ENCODE measurements at regions not wholly inside any gene's neighbourhood (a gene's known extent, or its start where the extent isn't known, plus 50 kb on each side); places are given as distances from the start of the nearest gene placed in this dataset.
"Not testable (repeated sequence)": the region's sequence is repeated elsewhere in the genome, so short reads cannot be mapped to it uniquely, and the experiment has no call there.

GRCh38 chr22:25496396-25497064 lies 67.9 kb upstream of the GRK3 start:
- TF ChIP-seq TSHZ2 (CRISPR knock-in tag; IDR thresholded peaks at IDR 0.05) (no peak), ZNF70 (CRISPR knock-in tag; IDR thresholded peaks at IDR 0.05) (peak; percentile 95), ESRRG (CRISPR knock-in tag; IDR thresholded peaks at IDR 0.05) (no peak)
- ATAC-seq: no peak

GRCh38 chr22:25497181-25497641 lies 67.3 kb upstream of the GRK3 start:
- ATAC-seq: no peak
- no peak for TF ChIP-seq RARB (CRISPR knock-in tag; IDR thresholded peaks at IDR 0.05)

- ATAC-seq: no peak
- TF ChIP-seq ISL1 (CRISPR knock-in tag; IDR thresholded peaks at IDR 0.05) (no peak), ESRRG (CRISPR knock-in tag; IDR thresholded peaks at IDR 0.05) (no peak), TSHZ2 (CRISPR knock-in tag; IDR thresholded peaks at IDR 0.05) (no peak), ZNF8 (CRISPR knock-in tag; IDR thresholded peaks at IDR 0.05) (no peak), ZFP30 (CRISPR knock-in tag; IDR thresholded peaks at IDR 0.05) (no peak), CREB5 (CRISPR knock-in tag; IDR thresholded peaks at IDR 0.05; ENCODE audit: low read depth) (no peak), PPARA (CRISPR knock-in tag; IDR thresholded peaks at IDR 0.05; ENCODE audit: borderline replicate concordance) (no peak), TCF4 (CRISPR knock-in tag; IDR thresholded peaks at IDR 0.05; ENCODE audit: borderline replicate concordance) (no peak), TOX (CRISPR knock-in tag; IDR thresholded peaks at IDR 0.05; ENCODE audit: borderline replicate concordance) (no peak), GLIS3 (CRISPR knock-in tag; IDR thresholded peaks at IDR 0.05) (no peak), OSR1 (CRISPR knock-in tag; IDR thresholded peaks at IDR 0.05) (no peak), CSDC2 (CRISPR knock-in tag; IDR thresholded peaks at IDR 0.05) (no peak)
These were observed 66.8 kb upstream of the GRK3 start for GRCh38 chr22:25497716-25498115.

GRCh38 chr22:25500671-25501070 lies 63.8 kb upstream of the GRK3 start:
- not testable (repeated sequence) for ATAC-seq

GRCh38 chr22:25504017-25504416 lies 60.5 kb upstream of the GRK3 start:
- ATAC-seq: not testable (repeated sequence)

- no peak for ATAC-seq
- no peak for TF ChIP-seq ZNF8 (CRISPR knock-in tag; IDR thresholded peaks at IDR 0.05)
- no peak for TF ChIP-seq GLIS3 (CRISPR knock-in tag; IDR thresholded peaks at IDR 0.05)
- no peak for TF ChIP-seq CSDC2 (CRISPR knock-in tag; IDR thresholded peaks at IDR 0.05)
- no peak for TF ChIP-seq CSRNP3 (CRISPR knock-in tag; IDR thresholded peaks at IDR 0.05)
- TF ChIP-seq ZFP3 (CRISPR knock-in tag; IDR thresholded peaks at IDR 0.05): no peak
- TF ChIP-seq ZFP30 (CRISPR knock-in tag; IDR thresholded peaks at IDR 0.05): no peak
- no peak for TF ChIP-seq ZNF70 (CRISPR knock-in tag; IDR thresholded peaks at IDR 0.05)
- TF ChIP-seq PPARA (CRISPR knock-in tag; IDR thresholded peaks at IDR 0.05; ENCODE audit: borderline replicate concordance): no peak
- TF ChIP-seq POU6F1 (CRISPR knock-in tag; IDR thresholded peaks at IDR 0.05; ENCODE audit: borderline replicate concordance, low read depth): no peak
These were observed 56.3 kb upstream of the GRK3 start for GRCh38 chr22:25508161-25508560.
